GM12872 (cell line): ENCODE measurements at regions not wholly inside any gene's neighbourhood (a gene's known extent, or its start where the extent isn't known, plus 50 kb on each side); places are given as distances from the start of the nearest gene placed in this dataset.

Source experiments
- CTCF ChIP-seq: IDR thresholded peaks from 3 replicates; pipeline ENCODE4 v1.5.1; 2011; ENCODE audit warnings: low read depth, mild to moderate bottlenecking, low read length, moderate library complexity; ENCODE audit not compliant: insufficient read depth

GRCh38 chr2:104434318-104434792, 419.6 kb upstream of the POU3F3 start:
- TF ChIP-seq CTCF: no peak

- no peak for TF ChIP-seq CTCF
Measured at GRCh38 chr2:104434966-104435365, 418.9 kb upstream of the POU3F3 start.

GRCh38 chr2:104438481-104438880, 415.4 kb upstream of the POU3F3 start:
- TF ChIP-seq CTCF: no peak

GRCh38 chr2:104443145-104443544, 410.8 kb upstream of the POU3F3 start:
- TF ChIP-seq CTCF: no peak

GRCh38 chr2:104444392-104444791, 409.5 kb upstream of the POU3F3 start:
- no peak for TF ChIP-seq CTCF

GRCh38 chr2:104444889-104445288, 409.0 kb upstream of the POU3F3 start:
- no peak for TF ChIP-seq CTCF

- no peak for TF ChIP-seq CTCF
Measured at GRCh38 chr2:104447831-104448434, 406.0 kb upstream of the POU3F3 start.
